IMR-90 (cell line): ENCODE measurements at regions not wholly inside any gene's neighbourhood (a gene's known extent, or its start where the extent isn't known, plus 50 kb on each side); places are given as distances from the start of the nearest gene placed in this dataset.

ENCODE experiments used
- ATAC-seq: fragments of 200-7000 bp; cut with Tn5 transposase; 2 replicates; pipeline ENCODE4 v1.9.1; 2020; ENCODE audit warnings: low read depth, mild to moderate bottlenecking, moderate library complexity
- BruUV-seq: library from RNA; stranded (reverse); fragments of 400-500 nt; replicated peaks from 2 replicates; lab custom pipeline; 2021; lab: Mats Ljungman, UMichigan
- CTCF ChIA-PET: fragments of 300-600 bp; formaldehyde crosslinking; extraction: SDS; loops from one replicate; lab custom pipeline; 2021; ENCODE audit warnings: antibody characterized with exemption; lab: Yijun Ruan, JAX
- POLR2A ChIA-PET: fragments of 300-600 bp; sonication (Branson Sonifier 250); formaldehyde crosslinking; loops from one replicate; lab custom pipeline; 2022; ENCODE audit warnings: antibody characterized with exemption; ENCODE audit not compliant: unreplicated experiment; lab: Charles Lee
- DNase-seq: peaks from one replicate; pipeline ENCODE4 v3.0.0; 2013
- H2AFZ ChIP-seq: replicated peaks from 2 replicates; pipeline ENCODE3; 2013; ENCODE audit warnings: low read length, mild to moderate bottlenecking; ENCODE audit not compliant: poor library complexity
- H2AK5ac ChIP-seq: 2 replicates; pipeline ENCODE4 v1.6.1; 2013; ENCODE audit warnings: low read depth, low read length, inconsistent platforms
- H2AK9ac ChIP-seq: replicated peaks from 2 replicates; pipeline ENCODE3; 2013; ENCODE audit warnings: mild to moderate bottlenecking, low read depth, low read length, moderate library complexity; ENCODE audit not compliant: poor library complexity
- H2BK120ac ChIP-seq: 2 replicates; pipeline ENCODE4 v1.6.1; 2013; ENCODE audit warnings: low read depth, low read length, inconsistent platforms
- H2BK15ac ChIP-seq: 3 replicates; pipeline ENCODE4 v1.6.1; 2013; ENCODE audit warnings: low read depth, low read length, inconsistent platforms
- H2BK20ac ChIP-seq: 2 replicates; pipeline ENCODE4 v1.6.1; 2013; ENCODE audit warnings: low read depth, mild to moderate bottlenecking, inconsistent platforms, low read length, moderate library complexity
- H2BK5ac ChIP-seq: 2 replicates; pipeline ENCODE4 v1.6.1; 2013; ENCODE audit warnings: mild to moderate bottlenecking, low read depth, low read length, inconsistent platforms; ENCODE audit not compliant: poor library complexity, severe bottlenecking
- H3K14ac ChIP-seq: replicated peaks from 2 replicates; pipeline ENCODE4 v1.6.1; 2013; ENCODE audit warnings: low read depth, low read length, inconsistent platforms
- H3K18ac ChIP-seq: 2 replicates; pipeline ENCODE4 v1.6.1; 2013; ENCODE audit warnings: low read depth, low read length, control low read depth
- H3K23ac ChIP-seq: 2 replicates; pipeline ENCODE4 v1.6.1; 2013; ENCODE audit warnings: low read depth, low read length, inconsistent platforms
- H3K27ac ChIP-seq: 2 replicates; pipeline ENCODE4 v1.5.1; 2013; ENCODE audit warnings: mild to moderate bottlenecking, control low read depth, low read length; ENCODE audit not compliant: insufficient read depth
- H3K27me3 ChIP-seq: 2 replicates; pipeline ENCODE4 v1.6.1; 2013; ENCODE audit warnings: low read length; ENCODE audit not compliant: control insufficient read depth, insufficient read depth
- H3K36me3 ChIP-seq: 2 replicates; pipeline ENCODE4 v1.6.1; 2013; ENCODE audit warnings: low read length, mixed read lengths; ENCODE audit not compliant: control insufficient read depth, insufficient read depth
- H3K4ac ChIP-seq: 2 replicates; pipeline ENCODE4 v1.6.1; 2013; ENCODE audit warnings: low read depth, low read length, inconsistent platforms
- H3K4me1 ChIP-seq: 2 replicates; pipeline ENCODE4 v1.6.1; 2013; ENCODE audit warnings: low read length, mixed read lengths; ENCODE audit not compliant: control insufficient read depth, insufficient read depth
- H3K4me2 ChIP-seq: 2 replicates; pipeline ENCODE4 v1.6.1; 2013; ENCODE audit warnings: low read depth, mild to moderate bottlenecking, control low read depth, low read length, moderate library complexity
- H3K4me3 ChIP-seq: 2 replicates; pipeline ENCODE4 v1.5.1; 2013; ENCODE audit warnings: low read depth, mild to moderate bottlenecking, control low read depth, low read length, moderate library complexity; ENCODE audit not compliant: insufficient read depth
- H3K56ac ChIP-seq: 2 replicates; pipeline ENCODE4 v1.6.1; 2013; ENCODE audit warnings: low read length, inconsistent platforms; ENCODE audit not compliant: insufficient read depth; ENCODE audit errors: extremely low read depth
- H3K79me1 ChIP-seq, 2 experiments: 2 replicates each; pipeline ENCODE4 v1.6.1; 2013; ENCODE audit warnings: low read length in 2 of 2, inconsistent platforms in 1 of 2, low read depth in 1 of 2
- H3K9ac ChIP-seq: 2 replicates; pipeline ENCODE4 v1.6.1; 2013; ENCODE audit warnings: low read depth, low read length, control low read depth
- H3K9me1 ChIP-seq: 2 replicates; pipeline ENCODE4 v1.6.1; 2013; ENCODE audit warnings: low read length, inconsistent platforms; ENCODE audit not compliant: insufficient read depth
- H3K9me3 ChIP-seq: 2 replicates; pipeline ENCODE4 v1.6.1; 2013; ENCODE audit warnings: low read length; ENCODE audit not compliant: control insufficient read depth, insufficient read depth
- H4K20me1 ChIP-seq: 2 replicates; pipeline ENCODE4 v1.6.1; 2013; ENCODE audit warnings: low read length, inconsistent platforms; ENCODE audit not compliant: insufficient read depth
- H4K5ac ChIP-seq: 2 replicates; pipeline ENCODE4 v1.6.1; 2013; ENCODE audit warnings: mild to moderate bottlenecking, low read depth, low read length, control low read depth
- H4K8ac ChIP-seq, 2 experiments: 2 replicates each; pipeline ENCODE4 v1.6.1; 2013; ENCODE audit warnings: low read depth in 2 of 2, low read length in 2 of 2, control low read depth in 1 of 2, inconsistent platforms in 1 of 2
- H4K91ac ChIP-seq: 2 replicates; pipeline ENCODE4 v1.6.1; 2013; ENCODE audit warnings: low read depth, low read length, inconsistent platforms; ENCODE audit not compliant: insufficient read depth
- BHLHE40 ChIP-seq: fragments of 150-350 bp; IDR thresholded peaks from 2 replicates; pipeline ENCODE4 v1.6.1; 2016; ENCODE audit warnings: mild to moderate bottlenecking, low read depth, low read length
- CHD1 ChIP-seq: IDR thresholded peaks from 2 replicates; pipeline ENCODE4 v1.6.1; 2012; ENCODE audit warnings: low read depth, low read length, improper control_type of control experiment
- CTCF ChIP-seq: conservative IDR thresholded peaks from 2 replicates; pipeline ENCODE4 v1.5.1; 2012; ENCODE audit warnings: mild to moderate bottlenecking, low read depth, low read length, improper control_type of control experiment
- ELK1 ChIP-seq: fragments of 150-350 bp; IDR thresholded peaks from 2 replicates; pipeline ENCODE4 v1.6.1; 2016; ENCODE audit warnings: low read depth, mild to moderate bottlenecking, low read length, moderate library complexity, borderline replicate concordance
- MAFK ChIP-seq: IDR thresholded peaks from 2 replicates; pipeline ENCODE4 v1.6.1; 2012; ENCODE audit warnings: low read depth, low read length, improper control_type of control experiment
- MAZ ChIP-seq: IDR thresholded peaks from 2 replicates; pipeline ENCODE4 v1.6.1; 2012; ENCODE audit warnings: low read depth, mild to moderate bottlenecking, low read length, improper control_type of control experiment, moderate library complexity, borderline replicate concordance
- MXI1 ChIP-seq: IDR thresholded peaks from 2 replicates; pipeline ENCODE4 v1.6.1; 2012; ENCODE audit warnings: low read depth, mild to moderate bottlenecking, low read length, moderate library complexity, borderline replicate concordance
- NFE2L2 ChIP-seq: fragments of 150-350 bp; IDR thresholded peaks from 2 replicates; pipeline ENCODE4 v1.6.1; 2016; ENCODE audit warnings: low read depth, mild to moderate bottlenecking, low read length
- POLR2A ChIP-seq: IDR thresholded peaks from 2 replicates; pipeline ENCODE4 v1.6.1; 2012; ENCODE audit warnings: mild to moderate bottlenecking, low read depth, low read length
- RCOR1 ChIP-seq: IDR thresholded peaks from 2 replicates; pipeline ENCODE4 v1.6.1; 2012; ENCODE audit warnings: mild to moderate bottlenecking, low read length, improper control_type of control experiment; ENCODE audit not compliant: insufficient replicate concordance
- SMC3 ChIP-seq: fragments of 150-350 bp; IDR thresholded peaks from 2 replicates; pipeline ENCODE4 v1.6.1; 2016; ENCODE audit warnings: low read depth, mild to moderate bottlenecking, antibody characterized with exemption, low read length, moderate library complexity
- USF2 ChIP-seq: fragments of 150-350 bp; IDR thresholded peaks from 2 replicates; pipeline ENCODE4 v1.6.1; 2017; ENCODE audit warnings: mild to moderate bottlenecking, antibody characterized with exemption, low read length, low read depth
- WGBS, 2 experiments: methylation state at CpG; one replicate each; pipeline versions ENCODE4 v1.1.5 to v1.1.7; 2013; ENCODE audit warnings: missing lambda C conversion rate in 2 of 2; ENCODE audit not compliant: insufficient read length in 1 of 2; ENCODE audit errors: extremely low coverage in 2 of 2; 5-methylcytosine and 5-hydroxymethylcytosine counted together
- dilution Hi-C: fragments of 300-500 bp; cut with HindIII; formaldehyde crosslinking; loops from one replicate; pipeline ENCODE4 v1.14.3; 2018; ENCODE audit warnings: low sequenced_read_pairs; ENCODE audit not compliant: unreplicated experiment
- in situ Hi-C: fragments of 300-500 bp; cut with MboI; formaldehyde crosslinking; loops from 3 replicates; pipeline ENCODE4 v1.14.3; 2019; ENCODE audit warnings: low sequenced_read_pairs, inconsistent platforms, mixed read lengths
- intact Hi-C: fragments of 100-400 bp; cut with micrococcal nuclease; formaldehyde crosslinking; loops from 2 replicates; pipeline ENCODE4 v1.10.0; 2022

GRCh38 chr13:107208889-107209288, 641.0 kb upstream of the ARGLU1 start:
- WGBS, 2 experiments = no CpG with 5 or more reads among the region's 4 CpGs
- no peak for DNase-seq

More at GRCh38 chr13:107208889-107209288, 641.0 kb upstream of the ARGLU1 start:
- no peak overlapping the region for H2BK120ac ChIP-seq
- no peak overlapping the region for H4K91ac ChIP-seq
- no peak overlapping the region for H4K8ac ChIP-seq
- intact Hi-C loops = loop anchor here (5.0 to 10.0 kb wide), 2 partner anchors 246 to 533 kb away; no protein-coding TSS in a partner anchor
- no peaks in the 10 kb centered on the region for H3K27me3 ChIP-seq
- no peak overlapping the region for H3K56ac ChIP-seq
- BruUV-seq = no TSS peak
- in situ Hi-C loops = loop anchor here (5.0 kb wide), 2 partner anchors 453 to 943 kb away; no protein-coding TSS in a partner anchor
- H2AK5ac ChIP-seq = no peak overlapping the region
- H3K18ac ChIP-seq = no peak overlapping the region
- H3K9ac ChIP-seq = no peak overlapping the region
- no peak for ATAC-seq
- dilution Hi-C loops = no loop called here
- no peak overlapping the region for H4K5ac ChIP-seq
- H3K4me1 ChIP-seq = peaks cover 3% of the 10 kb centered on the region
- H2AFZ ChIP-seq = no peak overlapping the region
- no peaks in the 10 kb centered on the region for H4K20me1 ChIP-seq
- H2BK5ac ChIP-seq = no peak overlapping the region
- no peak overlapping the region for H2BK20ac ChIP-seq
- ChIA-PET POLR2A (no interaction called here), CTCF (interaction anchor here (0.7 to 1.3 kb wide), 2 partner anchors 168 to 344 kb away, joined by 3 to 5 read pairs; no protein-coding TSS in a partner anchor)
- H2AK9ac ChIP-seq = no peak overlapping the region
- no peak overlapping the region for H3K27ac ChIP-seq
- no peaks in the 10 kb centered on the region for H3K9me1 ChIP-seq
- H3K4ac ChIP-seq = no peak overlapping the region
- H3K9me3 ChIP-seq = no peaks in the 10 kb centered on the region
- no peak overlapping the region for H3K14ac ChIP-seq
- H3K79me1 ChIP-seq = peaks cover 3 to 20% of the 10 kb centered on the region in 2 experiments; a peak in 3 of 4 replicates
- no peak overlapping the region for H3K4me2 ChIP-seq
- H3K36me3 ChIP-seq = no peaks in the 10 kb centered on the region
- H3K4me3 ChIP-seq = no peak overlapping the region
- no peak overlapping the region for H3K23ac ChIP-seq
- H2BK15ac ChIP-seq = no peak overlapping the region; the same call in 2 of the 3 replicates
- TF ChIP-seq NFE2L2 (no peak), BHLHE40 (no peak), MAZ (no peak), MXI1 (no peak), SMC3 (no peak), MAFK (no peak), RCOR1 (no peak), USF2 (no peak), POLR2A (no peak), ELK1 (no peak), CTCF (no peak), CHD1 (no peak)
